Daoy (cell line): ENCODE measurements at regions not wholly inside any gene's neighbourhood (a gene's known extent, or its start where the extent isn't known, plus 50 kb on each side); places are given as distances from the start of the nearest gene placed in this dataset.

ENCODE experiments used
- DNase-seq: peaks from one replicate; pipeline ENCODE4 v3.0.0-alpha.2; 2015; ENCODE audit warnings: low read depth

- DNase-seq, result no peak
These were observed 86.1 kb downstream of the ADRA2C start for GRCh38 chr4:3852309-3852708.

GRCh38 chr4:3852711-3853110 lies 86.5 kb downstream of the ADRA2C start:
- no peak for DNase-seq

- no peak for DNase-seq
These were observed 87.3 kb downstream of the ADRA2C start for GRCh38 chr4:3853388-3854035.

GRCh38 chr4:3854661-3855060 lies 88.5 kb downstream of the ADRA2C start:
- no peak for DNase-seq

GRCh38 chr4:3855646-3856045 lies 89.5 kb downstream of the ADRA2C start:
- DNase-seq, result no peak

- no peak for DNase-seq
These were observed 90.5 kb downstream of the ADRA2C start for GRCh38 chr4:3856604-3857204.

GRCh38 chr4:3857269-3857926 lies 91.2 kb downstream of the ADRA2C start:
- no peak for DNase-seq

GRCh38 chr4:3858046-3858730 lies 92.0 kb downstream of the ADRA2C start:
- DNase-seq, result no peak

- DNase-seq, result no peak
These were observed 92.7 kb downstream of the ADRA2C start for GRCh38 chr4:3858765-3859388.

- no peak for DNase-seq
These were observed 93.4 kb downstream of the ADRA2C start for GRCh38 chr4:3859571-3859970.

- no peak for DNase-seq
These were observed 94.1 kb downstream of the ADRA2C start for GRCh38 chr4:3860061-3860912.

- no peak for DNase-seq
These were observed 94.9 kb downstream of the ADRA2C start for GRCh38 chr4:3860913-3861636.

- DNase-seq, result no peak
These were observed 95.8 kb downstream of the ADRA2C start for GRCh38 chr4:3861720-3862639.

- DNase-seq, result no peak
These were observed 96.6 kb downstream of the ADRA2C start for GRCh38 chr4:3862640-3863420.

- DNase-seq, result no peak
These were observed 97.9 kb downstream of the ADRA2C start for GRCh38 chr4:3863841-3864741.

- DNase-seq, result no peak
These were observed 98.8 kb downstream of the ADRA2C start for GRCh38 chr4:3864742-3865721.
